HT-29 (cell line): ENCODE measurements at regions not wholly inside any gene's neighbourhood (a gene's known extent, or its start where the extent isn't known, plus 50 kb on each side); places are given as distances from the start of the nearest gene placed in this dataset.

Experiments used
- DNase-seq: peaks from one replicate; pipeline ENCODE4 v3.0.0-alpha.2; 2015; ENCODE audit warnings: low spot score

- no peak for DNase-seq
Observed at GRCh38 chr13:89796196-89796595, 1551.3 kb upstream of the MIR17HG start.

GRCh38 chr13:89803839-89804238 is 1543.6 kb upstream of the MIR17HG start:
- DNase-seq: no peak

- DNase-seq: no peak
Observed at GRCh38 chr13:89806594-89806993, 1540.9 kb upstream of the MIR17HG start.

GRCh38 chr13:89812856-89813255 is 1534.6 kb upstream of the MIR17HG start:
- DNase-seq: no peak

GRCh38 chr13:89816404-89816803 is 1531.1 kb upstream of the MIR17HG start:
- DNase-seq: no peak

GRCh38 chr13:89822467-89822866 is 1525.0 kb upstream of the MIR17HG start:
- no peak for DNase-seq

- no peak for DNase-seq
Observed at GRCh38 chr13:89827552-89827951, 1519.9 kb upstream of the MIR17HG start.

- DNase-seq: no peak
Observed at GRCh38 chr13:89828506-89828905, 1519.0 kb upstream of the MIR17HG start.

- no peak for DNase-seq
Observed at GRCh38 chr13:89831157-89831556, 1516.3 kb upstream of the MIR17HG start.

- DNase-seq: no peak
Observed at GRCh38 chr13:89832827-89833226, 1514.7 kb upstream of the MIR17HG start.

- no peak for DNase-seq
Observed at GRCh38 chr13:89843621-89844020, 1503.9 kb upstream of the MIR17HG start.

- DNase-seq: no peak
Observed at GRCh38 chr13:89845874-89846273, 1501.6 kb upstream of the MIR17HG start.

GRCh38 chr13:89846926-89847585 is 1500.4 kb upstream of the MIR17HG start:
- no peak for DNase-seq

GRCh38 chr13:89852570-89852969 is 1494.9 kb upstream of the MIR17HG start:
- DNase-seq: no peak

GRCh38 chr13:89856512-89856911 is 1491.0 kb upstream of the MIR17HG start:
- no peak for DNase-seq

GRCh38 chr13:89857502-89857901 is 1490.0 kb upstream of the MIR17HG start:
- DNase-seq: no peak

- no peak for DNase-seq
Observed at GRCh38 chr13:89862011-89862690, 1485.3 kb upstream of the MIR17HG start.

- DNase-seq: no peak
Observed at GRCh38 chr13:89862691-89863036, 1484.8 kb upstream of the MIR17HG start.

- DNase-seq: no peak
Observed at GRCh38 chr13:89865164-89866064, 1482.1 kb upstream of the MIR17HG start.

GRCh38 chr13:89869312-89869711 is 1478.2 kb upstream of the MIR17HG start:
- DNase-seq: no peak

- no peak for DNase-seq
Observed at GRCh38 chr13:89878904-89879303, 1468.6 kb upstream of the MIR17HG start.

- no peak for DNase-seq
Observed at GRCh38 chr13:89880201-89880600, 1467.3 kb upstream of the MIR17HG start.
